GM23338 (cell line): ENCODE measurements at regions not wholly inside any gene's neighbourhood (a gene's known extent, or its start where the extent isn't known, plus 50 kb on each side); places are given as distances from the start of the nearest gene placed in this dataset.

Experiments
- ATAC-seq: fragments of 200-7000 bp; cut with Tn5 transposase; 3 replicates; pipeline ENCODE4 v1.9.1; 2020
- DNase-seq: peaks from one replicate; pipeline ENCODE4 v3.0.0-alpha.2; 2015; ENCODE audit warnings: low spot score
- H2AFZ ChIP-seq: fragments of 200-600 bp; sonication (generic); 2 replicates; pipeline ENCODE4 v1.8.0; 2016; ENCODE audit warnings: antibody characterized with exemption, mild to moderate bottlenecking, moderate library complexity
- H3F3A ChIP-seq: fragments of 200-600 bp; sonication (generic); replicated peaks from 2 replicates; pipeline ENCODE4 v1.8.0; 2017; ENCODE audit warnings: antibody characterized with exemption, mixed run types, low read depth
- H3K27ac ChIP-seq: fragments of 200-600 bp; sonication (generic); 2 replicates; pipeline ENCODE4 v1.6.1; 2016; ENCODE audit warnings: low read depth
- H3K27me3 ChIP-seq: fragments of 200-600 bp; sonication (generic); 2 replicates; pipeline ENCODE4 v1.8.0; 2016; ENCODE audit warnings: mild to moderate bottlenecking, mixed run types, moderate library complexity; ENCODE audit not compliant: insufficient read depth
- H3K36me3 ChIP-seq: fragments of 200-600 bp; sonication (generic); 2 replicates; pipeline ENCODE4 v1.8.0; 2016; ENCODE audit warnings: mild to moderate bottlenecking; ENCODE audit not compliant: insufficient read depth
- H3K4me1 ChIP-seq: fragments of 200-600 bp; sonication (generic); 2 replicates; pipeline ENCODE4 v1.8.0; 2016; ENCODE audit warnings: mild to moderate bottlenecking, moderate library complexity; ENCODE audit not compliant: insufficient read depth
- H3K4me2 ChIP-seq: fragments of 200-600 bp; sonication (generic); 2 replicates; pipeline ENCODE4 v1.7.1; 2017; ENCODE audit warnings: mixed run types
- H3K4me3 ChIP-seq: fragments of 200-600 bp; sonication (generic); 2 replicates; pipeline ENCODE4 v1.6.1; 2016; ENCODE audit warnings: mixed run types
- H3K79me2 ChIP-seq: fragments of 200-600 bp; sonication (generic); replicated peaks from 2 replicates; pipeline ENCODE4 v1.8.0; 2017; ENCODE audit warnings: mild to moderate bottlenecking; ENCODE audit not compliant: insufficient read depth
- H3K9me2 ChIP-seq: fragments of 200-600 bp; sonication (generic); 2 replicates; pipeline ENCODE4 v1.8.0; 2017; ENCODE audit not compliant: insufficient read depth
- H4K20me1 ChIP-seq: fragments of 200-600 bp; sonication (generic); replicated peaks from 2 replicates; pipeline ENCODE4 v1.8.0; 2017; ENCODE audit warnings: mild to moderate bottlenecking; ENCODE audit not compliant: insufficient read depth
- H3K27ac Mint-ChIP-seq: 2 replicates; pipeline ENCODE4 v1.8.0; 2020; ENCODE audit warnings: inconsistent platforms, mild to moderate bottlenecking, moderate library complexity, mixed read lengths
- H3K27me3 Mint-ChIP-seq: 3 replicates; pipeline ENCODE4 v1.8.0; 2022; ENCODE audit warnings: low read depth, mild to moderate bottlenecking, moderate library complexity, mixed read lengths, inconsistent platforms; ENCODE audit not compliant: insufficient read depth, poor library complexity
- H3K36me3 Mint-ChIP-seq: 3 replicates; pipeline ENCODE4 v1.8.0; 2021; ENCODE audit warnings: low read depth, mild to moderate bottlenecking, inconsistent platforms, moderate library complexity, mixed read lengths
- H3K4me1 Mint-ChIP-seq: 3 replicates; pipeline ENCODE4 v1.8.0; 2020; ENCODE audit warnings: mild to moderate bottlenecking, inconsistent platforms, mixed read lengths
- H3K4me3 Mint-ChIP-seq: 3 replicates; pipeline ENCODE4 v1.8.0; 2021; ENCODE audit warnings: moderate library complexity, mild to moderate bottlenecking, inconsistent platforms, mixed read lengths
- H3K9me3 Mint-ChIP-seq: 3 replicates; pipeline ENCODE4 v1.8.0; 2020; ENCODE audit warnings: moderate library complexity, mild to moderate bottlenecking, inconsistent platforms, mixed read lengths
- EZH2 ChIP-seq: fragments of 200-600 bp; sonication (generic); IDR thresholded peaks from one replicate; pipeline ENCODE4 v1.8.0; 2017; ENCODE audit warnings: antibody characterized with exemption, mild to moderate bottlenecking, low read depth; ENCODE audit not compliant: unreplicated experiment
- EZH2phosphoT487 ChIP-seq: fragments of 200-600 bp; sonication (generic); IDR thresholded peaks from one replicate; pipeline ENCODE4 v1.8.1; 2018; ENCODE audit warnings: antibody characterized with exemption; ENCODE audit not compliant: unreplicated experiment
- JUNB ChIP-seq: IDR thresholded peaks from one replicate; pipeline ENCODE4 v1.6.1; 2016; ENCODE audit warnings: antibody characterized with exemption; ENCODE audit not compliant: unreplicated experiment
- POLR2AphosphoS5 ChIP-seq: IDR thresholded peaks from 2 replicates; pipeline ENCODE4 v1.6.1; 2016; ENCODE audit warnings: antibody characterized with exemption, low read depth
- REST ChIP-seq: IDR thresholded peaks from one replicate; pipeline ENCODE4 v1.6.1; 2018; ENCODE audit warnings: antibody characterized with exemption; ENCODE audit not compliant: unreplicated experiment
- STAT1 ChIP-seq: IDR thresholded peaks from one replicate; pipeline ENCODE4 v1.6.1; 2016; ENCODE audit warnings: antibody characterized with exemption; ENCODE audit not compliant: unreplicated experiment
- ZNF114 ChIP-seq: fragments of 250-450 bp; sonication (Bioruptor Pico); IDR thresholded peaks from 2 replicates; pipeline ENCODE4 v1.5.0; 2020; ENCODE audit warnings: mild to moderate bottlenecking, moderate library complexity
- ZNF462 ChIP-seq: fragments of 250-450 bp; sonication (Bioruptor Pico); IDR thresholded peaks from 2 replicates; pipeline ENCODE4 v1.5.0; 2020; ENCODE audit warnings: mild to moderate bottlenecking, moderate library complexity

GRCh38 chr5:159616952-159617351, 286.7 kb upstream of the IL12B start (continued):
- TF ChIP-seq ZNF462 (CRISPR knock-in tag) (no peak), POLR2AphosphoS5 (no peak), JUNB (no peak)

GRCh38 chr5:159619826-159620225, 289.5 kb upstream of the IL12B start:
- peaks cover 10% of the 10 kb centered on the region; the same call in 2 of the 3 replicates for H3K4me1 Mint-ChIP-seq
- Histone ChIP-seq H3K9me2 (0 out of 2 replicates have a peak, but pooled peaks cover 6% of the 10 kb centered on the region), H3K27me3 (no peaks in the 10 kb centered on the region), H3K36me3 (no peaks in the 10 kb centered on the region), H3K4me1 (no peaks in the 10 kb centered on the region), H3K27ac (no peak overlapping the region), H3K4me3 (no peak overlapping the region), H4K20me1 (no peaks in the 10 kb centered on the region), H3K79me2 (no peaks in the 10 kb centered on the region), H3F3A (no peaks in the 10 kb centered on the region), H2AFZ (0 out of 2 replicates have a peak overlapping the region, but pooled peaks have one; percentile 28), H3K4me2 (no peak overlapping the region)
- no peak for ATAC-seq
- no peak overlapping the region for H3K4me3 Mint-ChIP-seq
- peaks cover 4% of the 10 kb centered on the region; the same call in 1 of the 3 replicates for H3K36me3 Mint-ChIP-seq
- H3K27ac Mint-ChIP-seq: no peak overlapping the region
- H3K9me3 Mint-ChIP-seq: no peaks in the 10 kb centered on the region; the same call in 2 of the 3 replicates
- H3K27me3 Mint-ChIP-seq: no peaks in the 10 kb centered on the region
- no peak for DNase-seq
- TF ChIP-seq ZNF114 (no peak), REST (no peak), EZH2 (no peak), STAT1 (no peak), EZH2phosphoT487 (no peak)
